ENCODE measurements at regions not wholly inside any gene's neighbourhood (a gene's known extent, or its start where the extent isn't known, plus 50 kb on each side); places are given as distances from the start of the nearest gene placed in this dataset.

- no peak for TF ChIP-seq CTCF (IDR thresholded peaks at IDR 0.05)
- TF ChIP-seq POLR2A (IDR thresholded peaks at IDR 0.05): no peak
These were observed 440.3 kb downstream of the LRATD1 start for GRCh38 chr2:15072836-15073235.
